ENCODE measurements at regions not wholly inside any gene's neighbourhood (a gene's known extent, or its start where the extent isn't known, plus 50 kb on each side); places are given as distances from the start of the nearest gene placed in this dataset.

DNA sequence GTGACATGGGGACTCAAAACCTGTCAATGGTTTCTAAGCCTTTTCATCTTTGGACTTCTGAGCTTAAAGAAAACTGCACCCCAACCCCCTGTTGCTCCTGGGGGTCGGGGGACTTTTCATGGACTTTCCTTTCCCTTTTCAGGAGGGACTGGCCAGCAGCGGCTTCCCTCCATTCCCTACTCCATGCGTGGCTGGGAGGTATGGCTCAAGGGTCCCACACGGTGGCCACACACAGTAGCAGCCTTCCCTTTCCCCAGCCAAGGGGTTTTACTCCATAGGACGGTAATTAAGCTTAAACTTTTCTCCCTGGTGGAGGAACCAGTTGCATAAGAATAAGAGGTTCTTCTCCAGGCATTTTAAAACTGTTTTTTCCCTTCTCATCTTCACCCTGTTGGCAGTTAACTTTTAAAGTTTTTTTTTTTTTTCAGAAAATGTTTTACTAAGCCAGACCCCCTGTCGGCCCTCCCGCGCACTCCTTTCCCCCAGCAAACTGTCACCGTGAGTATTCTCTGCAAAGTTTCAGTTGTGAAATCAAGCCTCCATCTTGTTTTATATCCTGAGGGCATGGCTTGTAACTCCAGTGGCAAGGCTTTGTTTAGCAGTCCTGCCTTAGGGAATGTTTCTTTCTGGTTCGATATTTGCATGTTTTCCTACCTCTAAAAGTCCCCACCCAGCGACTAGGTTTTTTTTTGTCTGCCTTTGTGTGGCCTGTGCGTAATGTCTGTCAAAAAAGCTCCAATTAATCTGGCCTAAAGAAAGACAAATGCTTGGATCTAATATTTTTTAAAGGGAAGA is 325.7 kb downstream of the TLL1 start:
- Histone ChIP-seq H3K27me3 (ENCODE audit: control insufficient read depth in 2 of 2, insufficient read depth in 2 of 2, low read length in 2 of 2) (no peaks in the 10 kb centered on the region), H3K36me3 (ENCODE audit: control insufficient read depth, insufficient read depth, low read length) (no peaks in the 10 kb centered on the region), H3K27ac (ENCODE audit: extremely low read depth, low read depth, low read length) (no peak overlapping the region), H3K9me1 (ENCODE audit: control insufficient read depth, insufficient read depth, low read length) (no peaks in the 10 kb centered on the region), H3K79me2 (ENCODE audit: control insufficient read depth, insufficient read depth, low read length) (no peaks in the 10 kb centered on the region), H3K4me1 (replicated peaks in 1 of 2; ENCODE audit: control insufficient read depth in 2 of 2, insufficient read depth in 2 of 2, low read length in 2 of 2) (no peaks in the 10 kb centered on the region), H3K4me2 (ENCODE audit: insufficient read depth, low read length) (no peak overlapping the region), H3K9me3 (replicated peaks; ENCODE audit: control insufficient read depth, insufficient read depth, low read depth, low read length) (no peaks in the 10 kb centered on the region), H3K4me3 (no peak overlapping the region), H4K20me1 (replicated peaks; ENCODE audit: control insufficient read depth, insufficient read depth, low read length) (no peaks in the 10 kb centered on the region), H3K9ac (ENCODE audit: insufficient read depth in 1 of 2, low read depth in 2 of 2, low read length in 2 of 2) (no peak overlapping the region), H2AFZ (ENCODE audit: low read depth, low read length) (no peak overlapping the region)
- 0% methylated on average over 12 of the region's 12 CpGs for WGBS (ENCODE audit: insufficient coverage, low coverage, missing lambda C conversion rate)
- no peak for ATAC-seq
- no TSS peak for BruUV-seq (replicated peaks)
- ChIA-PET POLR2A (no interaction called here), CTCF (ENCODE audit: low intra/inter-chr PET ratio) (no interaction called here)
- no peak for FAIRE-seq
- DNase-seq (ENCODE audit: extremely low read depth in 1 of 4, low spot score in 3 of 4): no peak
- in situ Hi-C loops (cut with MboI): no loop called here
- TF ChIP-seq, protein P1, sequence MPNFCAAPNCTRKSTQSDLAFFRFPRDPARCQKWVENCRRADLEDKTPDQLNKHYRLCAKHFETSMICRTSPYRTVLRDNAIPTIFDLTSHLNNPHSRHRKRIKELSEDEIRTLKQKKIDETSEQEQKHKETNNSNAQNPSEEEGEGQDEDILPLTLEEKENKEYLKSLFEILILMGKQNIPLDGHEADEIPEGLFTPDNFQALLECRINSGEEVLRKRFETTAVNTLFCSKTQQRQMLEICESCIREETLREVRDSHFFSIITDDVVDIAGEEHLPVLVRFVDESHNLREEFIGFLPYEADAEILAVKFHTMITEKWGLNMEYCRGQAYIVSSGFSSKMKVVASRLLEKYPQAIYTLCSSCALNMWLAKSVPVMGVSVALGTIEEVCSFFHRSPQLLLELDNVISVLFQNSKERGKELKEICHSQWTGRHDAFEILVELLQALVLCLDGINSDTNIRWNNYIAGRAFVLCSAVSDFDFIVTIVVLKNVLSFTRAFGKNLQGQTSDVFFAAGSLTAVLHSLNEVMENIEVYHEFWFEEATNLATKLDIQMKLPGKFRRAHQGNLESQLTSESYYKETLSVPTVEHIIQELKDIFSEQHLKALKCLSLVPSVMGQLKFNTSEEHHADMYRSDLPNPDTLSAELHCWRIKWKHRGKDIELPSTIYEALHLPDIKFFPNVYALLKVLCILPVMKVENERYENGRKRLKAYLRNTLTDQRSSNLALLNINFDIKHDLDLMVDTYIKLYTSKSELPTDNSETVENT (CRISPR knock-in tag; IDR thresholded peaks at IDR 0.05): no peak
- TF ChIP-seq TRIM28 (IDR thresholded peaks at IDR 0.05) (no peak), XRCC4 (IDR thresholded peaks at IDR 0.05; ENCODE audit: extremely low read depth, insufficient read depth, insufficient read length) (no peak), ZNF384 (IDR thresholded peaks at IDR 0.05; ENCODE audit: low read depth, low read length) (no peak), ZNF263 (CRISPR knock-in tag; IDR thresholded peaks at IDR 0.05; ENCODE audit: borderline replicate concordance) (no peak), HDAC8 (tag; IDR thresholded peaks at IDR 0.05) (no peak), E2F3 (CRISPR knock-in tag; IDR thresholded peaks at IDR 0.05) (no peak), HMG20A (CRISPR knock-in tag; conservative IDR thresholded peaks at IDR 0.05) (no peak), RB1 (IDR thresholded peaks at IDR 0.05; ENCODE audit: low read depth) (no peak), HNRNPH1 (optimal IDR thresholded peaks at IDR 0.05; ENCODE audit: low read depth, low read length) (no peak), ARHGAP35 (IDR thresholded peaks at IDR 0.05; ENCODE audit: partially characterized antibody) (no peak), KAT8 (IDR thresholded peaks at IDR 0.05; ENCODE audit: low read depth) (no peak), DNMT1 (IDR thresholded peaks at IDR 0.05) (no peak)
- TF ChIP-seq, protein P2, sequence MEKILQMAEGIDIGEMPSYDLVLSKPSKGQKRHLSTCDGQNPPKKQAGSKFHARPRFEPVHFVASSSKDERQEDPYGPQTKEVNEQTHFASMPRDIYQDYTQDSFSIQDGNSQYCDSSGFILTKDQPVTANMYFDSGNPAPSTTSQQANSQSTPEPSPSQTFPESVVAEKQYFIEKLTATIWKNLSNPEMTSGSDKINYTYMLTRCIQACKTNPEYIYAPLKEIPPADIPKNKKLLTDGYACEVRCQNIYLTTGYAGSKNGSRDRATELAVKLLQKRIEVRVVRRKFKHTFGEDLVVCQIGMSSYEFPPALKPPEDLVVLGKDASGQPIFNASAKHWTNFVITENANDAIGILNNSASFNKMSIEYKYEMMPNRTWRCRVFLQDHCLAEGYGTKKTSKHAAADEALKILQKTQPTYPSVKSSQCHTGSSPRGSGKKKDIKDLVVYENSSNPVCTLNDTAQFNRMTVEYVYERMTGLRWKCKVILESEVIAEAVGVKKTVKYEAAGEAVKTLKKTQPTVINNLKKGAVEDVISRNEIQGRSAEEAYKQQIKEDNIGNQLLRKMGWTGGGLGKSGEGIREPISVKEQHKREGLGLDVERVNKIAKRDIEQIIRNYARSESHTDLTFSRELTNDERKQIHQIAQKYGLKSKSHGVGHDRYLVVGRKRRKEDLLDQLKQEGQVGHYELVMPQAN (IDR thresholded peaks at IDR 0.05; ENCODE audit: borderline replicate concordance): no peak
- intact Hi-C loops (cut with micrococcal nuclease): no loop called here
